Left forelimb (tissue), 1 donor: ENCODE measurements at regions not wholly inside any gene's neighbourhood (a gene's known extent, or its start where the extent isn't known, plus 50 kb on each side); places are given as distances from the start of the nearest gene placed in this dataset.
"Not testable (repeated sequence)": the region's sequence is repeated elsewhere in the genome, so short reads cannot be mapped to it uniquely, and the experiment has no call there.

Experiments
- DNase-seq: peaks from one replicate; pipeline ENCODE4 v3.0.0-alpha.2; 2018; ENCODE audit warnings: low spot score

DNA sequence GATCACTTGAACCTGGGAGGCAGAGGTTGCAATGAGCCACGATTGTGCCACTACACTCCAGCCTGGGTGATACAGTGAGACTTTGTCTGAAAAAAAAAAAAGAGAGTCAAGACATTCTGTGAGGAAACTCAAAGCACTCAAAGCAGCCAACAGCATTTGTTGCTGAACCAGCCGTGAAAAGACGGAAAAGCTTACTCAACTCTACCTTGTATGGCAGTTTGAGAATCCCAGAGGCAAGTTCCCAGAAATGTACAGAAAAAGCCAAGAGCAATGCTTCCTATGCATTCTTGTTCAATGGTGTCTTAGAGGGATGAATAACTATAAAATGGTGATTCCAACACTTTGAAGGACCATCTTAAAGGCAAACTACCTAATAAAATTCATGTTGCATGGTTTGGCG lies 170.2 kb downstream of the HSD17B3 start:
- DNase-seq = no peak

DNA sequence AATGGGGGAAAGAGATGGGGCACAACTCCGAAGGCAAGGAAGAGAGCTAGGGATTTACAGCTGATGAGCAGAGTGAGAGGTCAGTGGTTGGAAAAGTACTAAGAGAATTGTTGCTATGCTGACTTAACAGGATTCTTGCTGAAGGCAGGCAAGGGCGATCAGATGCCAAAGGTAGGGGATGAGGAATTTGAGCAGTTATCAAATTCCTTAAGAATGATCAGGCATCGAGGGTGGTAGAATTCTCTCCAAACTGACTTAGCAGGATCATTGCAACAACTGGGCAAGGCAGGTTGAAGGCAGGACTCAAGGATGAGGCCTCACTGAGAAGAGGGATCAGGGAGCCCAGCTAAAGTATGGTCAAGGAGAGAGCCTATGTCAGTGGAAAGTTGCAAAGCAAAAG lies 171.0 kb downstream of the HSD17B3 start:
- no peak for DNase-seq

DNA sequence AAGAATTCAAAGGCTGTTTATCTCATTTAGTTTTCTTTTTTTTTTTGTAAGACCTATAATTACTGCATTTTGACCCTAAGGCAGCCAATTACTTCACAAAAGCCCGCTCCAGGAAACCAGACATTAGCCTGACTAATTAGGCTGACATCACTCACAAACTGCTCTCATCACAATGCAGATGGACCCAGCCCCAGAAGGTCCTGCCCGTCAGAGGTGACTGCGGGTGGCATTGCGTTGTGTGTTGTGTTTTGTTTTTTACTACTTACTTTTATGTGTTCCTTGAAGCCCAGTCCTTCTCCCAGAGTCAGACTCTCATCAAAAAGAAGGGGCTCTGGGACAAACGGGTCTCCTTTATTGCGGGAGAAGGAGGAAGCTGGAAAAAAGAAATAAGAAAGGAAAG lies 172.2 kb downstream of the HSD17B3 start:
- no peak for DNase-seq

DNA sequence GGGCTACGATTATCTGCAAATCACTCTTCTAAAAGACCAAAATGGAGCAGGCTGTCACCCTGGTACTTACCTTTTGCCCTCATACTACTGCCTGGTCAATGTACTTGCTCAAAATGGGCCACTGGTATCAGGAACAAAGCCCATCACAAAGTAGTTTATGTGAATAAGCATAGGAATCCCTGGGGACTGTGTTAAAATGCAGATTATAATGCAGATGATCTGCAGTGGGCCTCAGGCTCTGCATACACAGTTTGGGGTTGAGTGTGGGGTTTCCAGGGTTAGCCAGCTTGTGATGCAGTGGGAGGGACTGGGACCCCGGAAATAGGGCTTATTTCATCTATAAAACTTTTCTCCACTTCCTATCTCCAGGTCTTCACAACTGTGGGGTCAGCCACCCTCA lies 173.1 kb downstream of the HSD17B3 start:
- no peak for DNase-seq

DNA sequence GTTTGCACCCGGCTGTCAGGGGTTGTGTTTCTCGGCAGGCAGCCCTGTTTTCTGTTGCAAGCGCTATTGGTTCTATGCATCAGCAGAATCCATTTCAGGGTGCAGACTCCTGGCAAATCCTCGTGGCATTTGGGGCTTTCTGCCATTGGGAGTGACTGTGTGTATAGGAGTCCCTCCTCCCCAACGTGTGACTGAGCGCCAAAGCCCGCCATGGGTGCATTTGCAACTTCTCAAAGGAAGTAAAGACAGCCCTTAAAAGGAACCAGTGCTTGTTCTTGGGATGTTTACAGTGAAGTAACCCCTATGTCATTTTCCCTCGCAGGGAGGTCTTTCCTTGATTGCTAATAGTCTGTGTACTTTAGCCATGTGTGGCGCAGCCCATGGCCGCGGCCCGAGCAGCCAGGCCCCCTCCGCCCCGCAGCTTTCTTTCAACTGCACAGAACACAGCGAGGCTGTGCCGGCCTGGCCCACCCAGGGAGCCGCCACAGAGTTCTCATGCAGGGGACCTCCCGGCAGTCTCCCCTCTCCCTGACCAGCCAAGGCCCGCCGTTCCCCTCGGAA lies 175.6 kb downstream of the HSD17B3 start:
- peak; percentile 41 for DNase-seq

DNA sequence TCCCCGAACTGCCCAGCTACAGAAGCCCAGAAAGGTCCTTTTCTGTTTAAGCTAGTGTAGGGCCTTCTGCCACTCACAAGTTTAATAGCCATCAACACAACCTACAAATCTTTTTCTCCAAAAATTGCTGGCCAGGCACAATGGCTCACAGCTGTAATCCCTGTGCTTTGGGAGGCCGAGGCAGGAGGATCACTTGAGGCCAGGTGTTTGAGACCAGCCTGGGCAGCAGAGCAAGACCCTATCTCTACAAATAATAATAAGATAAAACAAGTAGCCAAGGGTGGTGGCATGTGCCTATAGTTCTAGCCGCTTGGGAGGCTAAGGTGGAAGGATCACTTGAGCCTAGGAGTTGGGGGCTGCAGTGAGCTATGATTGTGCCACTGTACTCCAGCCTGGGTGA lies 176.4 kb downstream of the HSD17B3 start:
- DNase-seq = no peak

DNA sequence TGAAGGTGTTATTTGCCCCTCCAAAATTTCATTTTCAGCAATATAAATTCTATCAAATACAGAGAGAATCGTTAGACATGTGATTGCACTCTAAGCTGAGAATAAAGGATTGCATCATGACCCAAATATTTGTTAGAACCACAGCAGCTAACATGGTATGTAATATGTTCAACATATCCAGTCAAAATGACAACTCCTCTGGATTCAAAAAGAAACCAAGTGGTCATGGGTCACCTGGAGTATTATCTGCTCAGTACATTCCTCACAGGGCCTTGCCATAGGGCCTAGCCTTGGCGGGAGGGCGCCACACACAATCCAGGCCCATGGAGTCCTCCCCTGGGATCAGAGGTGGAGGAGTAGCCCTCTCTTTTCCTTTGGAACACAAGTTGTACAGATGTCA lies 179.2 kb downstream of the HSD17B3 start:
- peak; percentile 65 for DNase-seq

DNA sequence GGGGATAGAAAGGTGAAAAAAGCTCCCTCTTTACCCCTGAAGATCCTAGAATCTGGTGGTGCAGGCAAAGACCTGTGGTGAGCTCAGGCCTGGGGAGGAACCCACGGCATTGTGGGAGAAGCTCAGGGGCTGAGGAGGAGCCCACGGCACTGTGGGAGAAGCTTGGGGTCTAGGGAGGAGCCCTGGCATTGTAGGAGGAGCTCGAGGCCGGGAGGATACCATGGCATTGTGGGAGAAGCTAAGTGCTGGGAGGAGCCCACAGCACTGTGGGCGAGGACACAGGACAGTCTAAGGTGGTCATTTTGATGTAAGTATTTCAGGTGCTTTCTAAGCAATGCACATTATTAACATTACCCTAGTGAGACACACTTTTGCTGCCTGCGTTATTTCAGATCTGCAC lies 179.7 kb downstream of the HSD17B3 start:
- no peak for DNase-seq

DNA sequence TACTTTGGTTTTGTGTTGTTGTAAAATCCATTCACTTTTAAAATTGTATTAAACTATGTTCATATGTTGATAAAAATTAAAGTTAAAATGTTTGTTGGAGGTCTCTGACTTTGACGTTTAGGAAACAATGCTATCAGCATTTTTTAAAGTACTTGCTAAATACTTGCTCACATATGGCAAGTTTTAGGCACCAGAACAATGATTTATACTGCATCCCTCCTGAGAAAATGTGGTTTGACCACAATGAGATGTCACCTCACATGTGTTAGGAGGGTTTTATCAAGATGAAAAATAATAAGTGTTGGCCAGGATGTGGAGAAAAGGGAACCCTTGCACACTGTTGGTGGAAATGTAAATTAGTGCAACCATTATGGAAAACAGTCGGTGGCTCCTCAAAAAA lies 180.8 kb downstream of the HSD17B3 start:
- DNase-seq = no peak

DNA sequence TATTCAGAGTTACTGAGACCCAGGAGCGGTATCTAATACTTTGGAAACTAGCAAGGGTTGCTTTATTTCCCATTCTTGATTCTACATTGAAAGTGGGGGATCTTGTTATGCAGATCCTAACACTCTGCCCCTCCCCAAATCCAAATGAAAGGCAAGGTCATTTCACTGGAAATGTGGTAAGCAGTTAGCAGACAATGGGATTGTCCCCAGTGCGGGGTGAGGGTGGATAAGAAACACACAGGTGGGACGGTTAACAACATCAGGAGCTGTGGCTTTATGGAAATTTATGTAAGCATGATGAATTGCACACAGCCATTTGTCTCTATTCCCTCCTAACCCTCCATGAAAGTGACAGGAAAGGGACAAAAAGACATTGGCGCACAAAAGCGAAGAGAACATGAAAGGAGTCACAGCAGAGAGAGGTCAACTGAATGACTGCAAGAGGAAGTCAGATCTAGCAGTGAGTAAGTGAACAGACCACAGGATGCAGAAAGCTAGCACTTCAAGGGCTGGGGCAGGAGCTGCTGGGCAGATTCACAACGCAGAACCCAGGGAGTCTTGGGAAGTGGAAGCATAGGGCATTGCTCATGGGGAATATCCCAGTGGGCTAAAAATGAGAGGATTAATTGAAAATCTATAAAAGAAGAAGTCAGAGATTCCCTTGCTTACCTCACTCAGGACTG lies 184.4 kb downstream of the HSD17B3 start:
- DNase-seq = peak; percentile 25

DNA sequence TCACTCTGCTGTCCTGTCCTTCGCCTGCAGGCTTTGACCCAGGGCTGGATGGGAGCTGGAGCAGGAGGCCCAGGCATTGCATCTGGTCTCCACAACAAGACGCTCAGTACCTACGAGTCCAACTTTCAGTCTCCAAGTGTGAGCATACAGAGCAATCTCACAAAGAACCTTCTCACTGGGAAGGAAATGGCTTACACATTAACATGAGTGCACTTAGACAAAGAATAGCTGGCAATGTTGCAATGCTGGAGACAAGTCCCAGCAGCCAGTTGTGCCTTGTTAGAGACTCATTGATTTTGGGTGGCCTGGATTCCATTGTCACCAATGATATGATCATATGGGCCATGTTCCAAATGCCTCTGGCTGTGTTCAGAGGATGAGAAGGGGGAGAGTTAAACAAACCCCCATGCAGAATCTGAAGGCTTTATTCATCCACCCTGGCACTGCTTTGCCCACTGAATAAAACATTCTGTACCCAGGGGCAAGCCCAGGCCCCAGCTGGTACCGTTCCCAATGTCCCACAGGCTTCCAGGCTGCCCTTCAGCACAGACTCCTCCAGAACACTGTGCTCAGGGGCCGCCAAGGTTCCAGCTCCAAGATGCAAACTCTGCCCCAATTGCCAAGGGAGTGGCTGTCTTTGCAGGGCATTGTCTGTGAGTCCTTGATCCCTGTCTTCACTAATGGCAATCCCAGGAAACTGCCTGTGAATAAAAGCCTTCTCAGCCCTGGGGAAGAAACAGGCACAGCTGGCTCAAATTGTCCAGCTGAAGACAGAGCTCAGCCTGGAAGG lies 185.5 kb downstream of the HSD17B3 start:
- DNase-seq = peak; percentile 58

DNA sequence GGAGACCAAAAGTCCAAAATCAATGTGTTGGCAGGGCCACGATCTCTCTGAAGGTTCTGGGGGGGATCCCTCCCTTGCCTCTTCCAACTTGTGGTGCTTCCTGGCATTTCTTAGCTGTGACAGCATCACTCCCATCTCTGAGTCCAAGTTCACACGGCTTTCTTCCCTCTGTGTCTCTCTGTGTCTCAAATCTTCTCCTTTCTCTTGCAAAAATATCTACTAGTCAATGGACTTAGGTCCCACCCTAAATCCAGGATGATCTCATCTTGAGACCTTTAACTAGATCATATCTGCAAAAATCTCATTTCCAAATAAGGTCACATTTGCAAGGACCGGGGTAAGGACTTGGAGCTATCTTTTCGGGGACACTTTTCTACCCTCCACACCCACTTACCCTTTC lies 186.1 kb downstream of the HSD17B3 start:
- DNase-seq = peak; percentile 9

DNA sequence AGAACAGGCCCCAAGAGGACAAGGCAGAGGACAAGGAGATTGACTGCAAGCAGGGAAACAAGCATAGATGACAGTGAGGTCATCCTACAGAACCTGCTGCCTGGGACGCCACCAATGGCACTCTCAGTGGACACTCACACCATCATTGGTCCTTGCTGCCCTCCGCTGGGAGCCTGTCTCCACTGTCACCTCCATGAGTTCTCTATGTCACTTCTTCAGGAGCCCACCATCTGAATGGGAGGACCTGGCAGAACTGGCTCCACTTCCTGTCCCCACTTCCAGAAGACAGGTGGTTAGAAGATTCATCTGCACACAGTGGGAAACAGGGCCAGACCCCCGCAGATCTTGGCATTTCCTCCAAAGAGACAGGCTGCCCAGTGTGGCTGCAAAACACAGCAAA lies 188.9 kb downstream of the HSD17B3 start:
- peak; percentile 31 for DNase-seq

DNA sequence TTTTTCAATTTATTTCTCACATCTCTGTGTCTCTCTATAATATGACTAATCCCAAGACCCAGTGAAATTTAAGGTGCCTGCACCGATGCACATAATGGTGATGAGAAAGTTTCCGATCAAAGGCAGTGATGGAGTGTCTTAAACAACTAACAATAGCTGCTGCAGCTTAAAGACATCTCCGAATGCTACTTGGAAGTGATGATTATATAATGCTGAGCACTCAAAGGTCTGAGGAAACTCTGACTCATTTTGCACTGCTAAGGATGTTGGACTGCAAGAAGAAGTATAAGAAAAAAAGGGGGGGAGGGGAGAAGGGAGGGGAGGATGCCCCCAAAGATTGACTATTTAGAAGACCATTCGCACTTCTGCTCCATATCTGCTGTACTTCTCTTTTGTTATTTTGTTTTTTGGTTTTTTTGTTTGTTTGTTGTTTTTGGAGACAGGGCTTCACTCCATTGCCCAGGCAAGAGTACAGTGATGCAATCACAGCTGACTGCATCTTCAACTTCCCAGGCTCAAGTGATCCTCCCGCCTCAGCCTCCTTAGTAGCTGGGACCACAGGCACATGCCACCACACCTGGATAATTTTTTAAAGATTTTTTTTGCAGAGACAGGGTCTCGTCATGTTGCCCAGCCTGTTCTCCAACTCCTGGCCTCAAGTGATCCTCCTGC lies 192.2 kb downstream of the HSD17B3 start:
- no peak for DNase-seq

DNA sequence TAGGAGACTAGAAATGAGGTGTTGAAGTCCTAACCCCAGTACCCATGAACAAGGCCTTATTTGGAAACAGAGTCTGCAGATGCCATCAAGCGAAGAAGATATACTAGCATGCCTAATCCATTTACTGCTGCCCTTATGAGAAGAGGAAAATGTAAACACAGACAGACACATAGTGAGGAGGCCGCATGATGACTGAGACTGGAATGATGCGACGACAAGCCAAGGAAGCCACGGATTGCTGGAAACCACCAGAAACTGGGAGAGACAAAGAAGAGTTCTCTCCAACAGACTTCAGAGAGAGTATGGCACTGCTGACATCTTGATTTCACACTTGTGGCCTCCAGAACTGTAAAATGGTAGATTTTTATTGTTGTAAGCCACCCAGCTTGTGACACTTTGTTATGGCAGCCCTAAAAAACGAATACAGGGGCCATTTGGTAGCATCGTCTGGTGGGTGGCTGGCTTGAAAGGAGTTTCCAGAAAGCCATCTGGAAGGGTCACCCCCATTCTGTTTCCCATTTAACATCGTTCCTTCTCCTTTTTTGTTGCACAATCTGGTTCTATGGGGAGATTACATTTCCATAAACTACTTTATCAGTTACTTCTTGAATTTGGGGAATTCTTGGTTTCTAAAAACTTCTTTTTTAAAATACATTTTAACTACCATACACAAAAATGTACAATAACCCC lies 193.1 kb downstream of the HSD17B3 start:
- peak; percentile 17 for DNase-seq

DNA sequence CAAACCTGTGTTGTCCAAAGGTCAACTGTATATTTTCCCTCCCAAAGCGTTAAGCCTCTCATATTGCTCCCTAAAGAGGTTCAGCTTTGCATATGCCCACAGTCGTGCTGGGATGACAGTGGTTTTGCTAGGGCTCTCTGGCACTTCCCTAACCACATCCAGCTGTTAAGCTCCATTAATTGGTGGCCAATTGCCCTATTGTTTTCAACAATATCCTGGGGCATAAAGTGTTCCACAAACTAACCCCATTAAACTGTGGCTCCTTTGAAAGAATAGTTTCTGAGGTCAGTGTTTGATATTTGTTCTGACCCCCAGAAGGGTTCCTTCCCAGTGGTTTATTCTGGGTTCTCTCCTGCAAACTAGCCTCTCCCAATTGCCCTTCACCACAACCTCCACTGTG lies 194.5 kb downstream of the HSD17B3 start:
- no peak for DNase-seq

DNA sequence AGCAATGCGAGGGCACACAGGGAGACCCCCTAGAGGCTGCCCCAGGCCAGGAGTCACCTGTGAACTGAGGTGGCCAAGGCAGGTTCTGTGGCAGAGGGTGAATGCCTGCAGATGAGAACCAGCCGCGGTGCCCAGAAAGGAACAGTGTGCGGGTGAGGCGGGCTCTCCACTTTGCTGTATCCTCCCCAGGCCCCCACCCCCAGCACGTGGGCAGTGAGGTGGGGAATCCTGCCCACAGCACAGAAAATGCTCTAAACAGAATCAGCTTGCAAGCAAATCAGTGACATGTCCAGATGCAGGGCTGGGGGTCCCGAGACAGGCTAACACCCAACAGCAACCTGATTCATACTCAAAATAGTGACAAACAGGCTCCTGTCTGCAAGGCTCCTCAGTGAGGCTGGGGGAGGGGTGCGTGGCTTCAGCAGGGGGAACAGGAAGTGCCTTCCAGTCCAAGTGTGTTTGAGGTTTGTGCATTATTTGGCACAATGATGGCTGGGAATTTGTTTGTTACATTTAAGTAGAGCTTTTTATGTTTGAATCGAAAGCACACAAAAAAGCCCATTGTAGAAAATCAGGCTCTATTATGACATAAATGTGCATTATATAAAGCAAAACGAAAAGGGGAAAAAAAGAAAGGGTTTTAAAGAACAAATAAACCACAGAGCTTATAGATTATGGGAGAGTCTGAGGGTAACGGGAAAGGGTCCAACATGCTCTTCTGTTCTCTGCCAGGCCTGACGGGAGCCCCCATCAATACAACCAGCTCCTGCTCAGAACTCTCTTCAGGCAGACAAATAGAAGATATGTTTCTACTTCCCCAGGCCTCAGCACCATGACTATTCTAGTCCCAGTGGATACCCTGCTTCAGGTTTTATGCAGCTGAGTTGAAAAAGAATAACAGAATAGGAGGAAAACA lies 201.3 kb downstream of the HSD17B3 start:
- DNase-seq = peak; percentile 53

DNA sequence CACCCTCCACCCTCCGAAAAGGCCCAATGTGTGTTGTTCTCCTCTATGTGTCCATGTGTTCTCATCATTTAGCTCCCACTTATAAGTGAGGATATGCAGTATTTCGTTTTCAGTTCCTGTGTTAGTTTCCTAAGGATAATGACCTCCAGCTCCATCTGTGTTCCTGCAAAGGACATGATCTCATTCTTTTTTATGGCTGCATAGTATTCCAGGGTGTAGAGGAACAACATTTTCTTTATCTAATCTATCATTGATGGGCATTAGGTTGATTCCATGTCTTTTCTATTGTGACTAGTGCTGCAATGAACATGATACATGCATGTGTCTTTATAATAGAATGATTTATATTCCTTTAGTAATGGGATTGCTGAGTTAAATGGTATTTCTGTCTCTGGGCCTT lies 211.3 kb downstream of the HSD17B3 start:
- not testable (repeated sequence) for DNase-seq

DNA sequence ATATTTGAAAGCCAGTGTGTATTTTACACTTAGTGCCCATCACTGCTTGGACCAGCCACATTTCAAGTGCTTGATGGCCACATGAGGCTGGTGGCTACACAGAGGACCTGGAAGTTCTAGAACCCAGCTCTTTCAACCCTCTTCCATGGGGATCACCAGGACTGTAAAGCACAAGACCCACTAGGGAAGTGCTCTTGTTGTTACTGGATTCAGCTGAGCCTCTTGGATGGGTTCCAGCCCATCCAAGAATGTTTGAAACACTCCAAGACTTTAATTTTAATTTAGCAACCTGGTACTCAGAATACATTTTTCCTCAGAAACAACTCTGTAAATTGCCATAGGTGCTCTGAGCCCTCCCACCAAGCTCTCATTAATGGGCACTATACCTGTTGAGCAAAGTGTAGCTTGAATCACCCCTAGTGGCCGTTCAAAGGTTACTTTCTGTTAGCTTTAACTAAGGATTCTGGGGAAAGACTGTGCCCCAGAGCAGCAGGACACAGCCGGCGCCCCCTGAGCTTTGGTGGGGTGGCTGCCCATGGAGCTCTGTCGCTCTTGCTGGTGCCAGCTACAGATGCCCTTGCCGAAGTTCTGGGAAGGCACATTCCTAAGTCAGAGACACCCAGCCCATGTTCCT lies 212.4 kb downstream of the HSD17B3 start:
- peak; percentile 30 for DNase-seq

DNA sequence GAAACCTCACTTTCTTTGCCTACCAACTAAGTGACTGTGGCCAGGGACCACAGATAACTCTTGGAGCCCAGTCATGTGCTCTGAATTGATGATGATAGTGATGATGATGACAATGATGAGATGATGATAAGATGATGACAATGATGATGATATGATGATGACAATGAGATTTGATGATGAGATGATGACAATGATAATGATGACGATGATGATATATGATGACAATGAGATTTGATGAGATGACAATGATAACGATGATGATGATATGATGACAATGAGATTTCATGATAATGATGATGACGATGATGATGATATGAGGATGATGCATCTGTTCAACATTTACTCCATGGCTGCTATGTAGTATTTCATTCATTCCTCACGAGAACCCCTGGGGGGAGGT lies 213.0 kb downstream of the ERCC6L2 start:
- no peak for DNase-seq
